HCT116 (cell line): ENCODE measurements at regions not wholly inside any gene's neighbourhood (a gene's known extent, or its start where the extent isn't known, plus 50 kb on each side); places are given as distances from the start of the nearest gene placed in this dataset.

Source experiments
- ATAC-seq: fragments of 200-7000 bp; cut with Tn5 transposase; 2 replicates; pipeline ENCODE4 v1.9.1; 2020; ENCODE audit warnings: mild to moderate bottlenecking, moderate library complexity
- BruUV-seq: library from RNA; stranded (reverse); fragments of 400-500 nt; replicated peaks from 2 replicates; lab custom pipeline; 2021; lab: Mats Ljungman, UMichigan
- CTCF ChIA-PET: fragments of 300-600 bp; sonication (Branson Sonifier 250); formaldehyde crosslinking; loops from one replicate; lab custom pipeline; 2021; ENCODE audit warnings: antibody characterized with exemption; lab: Charles Lee
- POLR2A ChIA-PET: fragments of 300-600, 350-600 bp; sonication (Branson Sonifier 250); formaldehyde crosslinking; loops from one replicate; lab custom pipeline; 2021; ENCODE audit warnings: antibody characterized with exemption; lab: Charles Lee
- RAD21 ChIA-PET, 2 experiments: fragments of 300-600 bp; sonication (Branson Sonifier 250); formaldehyde crosslinking; loops; one replicate each; lab custom pipeline; 2023; ENCODE audit warnings: low total read pairs in 2 of 2; ENCODE audit not compliant: uncharacterized antibody in 2 of 2, unreplicated experiment in 2 of 2, low non-redundant PET in 1 of 2; lab: Charles Lee
- DNase-seq: peaks from one replicate; pipeline ENCODE4 v3.0.0-alpha.2; 2010; ENCODE audit warnings: low read depth, low spot score
- H2AFZ ChIP-seq: fragments of 200-600 bp; shearing (Covaris generic), sonication (generic); 2 replicates; pipeline ENCODE4 v1.6.1; 2017; ENCODE audit warnings: low read depth, mixed run types, mixed read lengths, antibody characterized with exemption, low read length; ENCODE audit not compliant: poor library complexity, severe bottlenecking
- H3K27ac ChIP-seq: 2 replicates; pipeline ENCODE4 v1.5.1; 2012; ENCODE audit warnings: low read depth, low read length
- H3K27me3 ChIP-seq: fragments of 200-600 bp; sonication (generic); 2 replicates; pipeline ENCODE4 v1.6.1; 2016; ENCODE audit warnings: mixed run types, low read length, mixed read lengths; ENCODE audit not compliant: insufficient read depth
- H3K36me3 ChIP-seq, 2 experiments: fragments of 200-500 bp in 1 of 2; fragments of 200-600 bp in 1 of 2; sonication (Bioruptor generic) in 1 of 2; sonication (generic) in 1 of 2; 2 replicates each; pipeline versions ENCODE4 v1.5.1 to v1.6.1; 2014 to 2016; ENCODE audit warnings: low read length in 2 of 2, inconsistent platforms in 1 of 2, mixed read lengths in 1 of 2, mixed run types in 1 of 2; ENCODE audit not compliant: insufficient read depth in 2 of 2, control insufficient read depth in 1 of 2
- H3K4me1 ChIP-seq, 2 experiments: fragments of 200-600 bp in 1 of 2; sonication (generic) in 1 of 2; 2 replicates each; pipeline versions ENCODE4 v1.5.1 to v1.6.1; 2012 to 2017; ENCODE audit warnings: low read length in 2 of 2, inconsistent platforms in 1 of 2, mild to moderate bottlenecking in 1 of 2, mixed read lengths in 1 of 2, mixed run types in 1 of 2, moderate library complexity in 1 of 2; ENCODE audit not compliant: insufficient read depth in 2 of 2, control insufficient read depth in 1 of 2
- H3K4me2 ChIP-seq: fragments of 200-600 bp; sonication (generic); 2 replicates; pipeline ENCODE4 v1.6.1; 2017; ENCODE audit warnings: mixed run types, low read length, mixed read lengths
- H3K4me3 ChIP-seq, 2 experiments: fragments of 200-600 bp in 1 of 2; sonication (generic) in 1 of 2; replicated peaks in 1 of 2; 2 replicates each; pipeline ENCODE4 v1.5.1; 2011 to 2016; ENCODE audit warnings: low read length in 2 of 2, control low read depth in 1 of 2, low read depth in 1 of 2, mild to moderate bottlenecking in 1 of 2, mixed read lengths in 1 of 2, mixed run types in 1 of 2
- H3K79me2 ChIP-seq: fragments of 200-600 bp; sonication (generic); 2 replicates; pipeline ENCODE4 v1.6.1; 2017; ENCODE audit warnings: mild to moderate bottlenecking, mixed run types, low read length, moderate library complexity, mixed read lengths; ENCODE audit not compliant: insufficient read depth
- H3K9ac ChIP-seq: fragments of 200-600 bp; sonication (generic); 2 replicates; pipeline ENCODE4 v1.6.1; 2016; ENCODE audit warnings: low read length, mixed read lengths
- H3K9me2 ChIP-seq: fragments of 200-600 bp; sonication (generic), shearing (Covaris generic); 2 replicates; pipeline ENCODE4 v1.6.1; 2017; ENCODE audit warnings: mixed run types, mild to moderate bottlenecking, moderate library complexity; ENCODE audit not compliant: insufficient read depth
- H3K9me3 ChIP-seq, 2 experiments: fragments of 200-500 bp in 1 of 2; fragments of 200-600 bp in 1 of 2; sonication (Bioruptor generic) in 1 of 2; sonication (generic) in 1 of 2; 2 replicates each; pipeline ENCODE4 v1.6.1; 2014 to 2017; ENCODE audit warnings: low read length in 2 of 2, mixed read lengths in 2 of 2, inconsistent platforms in 1 of 2, low read depth in 1 of 2, mild to moderate bottlenecking in 1 of 2, mixed run types in 1 of 2, moderate library complexity in 1 of 2; ENCODE audit not compliant: control insufficient read depth in 1 of 2, insufficient read depth in 1 of 2
- H4K20me1 ChIP-seq: fragments of 200-600 bp; sonication (generic), shearing (Covaris generic); 2 replicates; pipeline ENCODE4 v1.6.1; 2017; ENCODE audit warnings: mixed run types, mild to moderate bottlenecking, moderate library complexity; ENCODE audit not compliant: insufficient read depth
- CTCF ChIP-seq, 3 experiments: fragments of 200-600 bp in 1 of 3; sonication (generic) in 1 of 3; IDR thresholded peaks in 2 of 3; conservative IDR thresholded peaks in 1 of 3; 2 replicates each; pipeline ENCODE4 v1.5.1; 2012 to 2017; ENCODE audit warnings: low read depth in 2 of 3, low read length in 2 of 3, antibody characterized with exemption in 1 of 3, borderline replicate concordance in 1 of 3, control low read depth in 1 of 3, mild to moderate bottlenecking in 1 of 3, mixed read lengths in 1 of 3, mixed run types in 1 of 3, moderate library complexity in 1 of 3; ENCODE audit not compliant: insufficient read depth in 1 of 3
- ELF1 ChIP-seq: IDR thresholded peaks from 2 replicates; pipeline ENCODE4 v1.6.1; 2012; ENCODE audit warnings: low read depth, borderline replicate concordance
- EZH2 ChIP-seq: fragments of 200-600 bp; sonication (generic); IDR thresholded peaks from 2 replicates; pipeline ENCODE4 v1.6.1; 2017; ENCODE audit warnings: antibody characterized with exemption, mixed run types
- POLR2AphosphoS5 ChIP-seq: IDR thresholded peaks from 2 replicates; pipeline ENCODE4 v1.6.1; 2011; ENCODE audit warnings: mild to moderate bottlenecking, low read depth, low read length, moderate library complexity
- RAD21 ChIP-seq: IDR thresholded peaks from 2 replicates; pipeline ENCODE4 v1.6.1; 2012; ENCODE audit warnings: low read depth, mild to moderate bottlenecking
- SIN3A ChIP-seq: IDR thresholded peaks from 2 replicates; pipeline ENCODE4 v1.6.1; 2012; ENCODE audit warnings: low read depth
- SRF ChIP-seq: IDR thresholded peaks from 2 replicates; pipeline ENCODE4 v1.6.1; 2012; ENCODE audit warnings: low read depth
- TCF7L2 ChIP-seq: IDR thresholded peaks from 2 replicates; pipeline ENCODE4 v1.7.0; 2011; ENCODE audit warnings: borderline replicate concordance, inconsistent platforms; ENCODE audit not compliant: insufficient read depth, insufficient read length; ENCODE audit errors: extremely low read depth
- YY1 ChIP-seq: IDR thresholded peaks from 2 replicates; pipeline ENCODE4 v1.6.1; 2011; ENCODE audit warnings: low read length, low read depth, moderate library complexity, mild to moderate bottlenecking; ENCODE audit not compliant: insufficient replicate concordance; ENCODE audit errors: extremely low read depth
- intact Hi-C: fragments of 100-400 bp; cut with micrococcal nuclease; formaldehyde crosslinking; loops from 2 replicates; pipeline ENCODE4 v1.10.0; 2022
- TF ChIP-seq, protein P1 (sequence below): IDR thresholded peaks from 2 replicates; pipeline ENCODE4 v1.6.1; 2012; ENCODE audit warnings: low read depth

DNA sequence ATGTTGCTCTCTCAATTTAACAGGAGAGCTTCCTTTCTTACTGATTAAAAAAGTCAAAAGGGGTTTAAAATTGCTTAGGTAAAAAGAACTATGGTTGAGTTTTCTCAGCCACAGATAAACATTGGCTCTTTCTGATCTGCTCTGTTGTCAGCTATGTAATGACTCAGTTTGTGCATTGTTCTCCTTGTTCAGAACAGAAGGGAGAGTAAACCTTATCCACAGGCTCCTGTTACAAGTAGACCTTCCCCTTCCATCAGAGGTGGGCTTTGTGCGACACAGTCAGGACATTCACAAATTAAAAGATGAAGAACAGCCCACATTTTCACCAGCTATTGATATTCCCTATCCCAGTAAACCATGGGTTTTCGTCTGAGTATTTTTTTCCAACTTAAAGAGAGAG is 236.3 kb upstream of the SEMA6A start (continued):
- TF ChIP-seq CTCF (IDR thresholded peaks at IDR 0.05 in 2 of 3, conservative IDR thresholded peaks at IDR 0.05 in 1 of 3; ENCODE audit: borderline replicate concordance in 1 of 3, insufficient read depth in 1 of 3, low read depth in 2 of 3, low read length in 2 of 3), result no peak
- TF ChIP-seq SRF, result no peak

DNA sequence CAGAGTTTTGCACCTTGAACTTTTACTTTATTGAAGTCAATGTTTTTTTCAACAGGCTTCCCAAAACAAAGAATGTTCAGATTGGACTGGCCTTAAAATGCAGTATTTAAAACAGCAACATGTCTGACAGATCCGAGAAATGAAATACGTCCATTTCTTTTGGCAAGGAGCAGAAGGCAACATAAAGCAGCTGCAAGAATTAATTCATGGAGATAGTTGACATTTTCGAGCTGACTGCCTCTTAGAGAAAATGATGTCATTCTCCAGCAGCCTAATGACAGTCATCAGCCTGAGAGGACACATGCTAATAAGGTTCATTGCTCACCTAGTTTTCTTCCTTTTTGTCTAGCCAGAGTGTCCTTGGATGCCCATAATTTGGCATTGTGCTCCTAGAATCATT is 232.2 kb upstream of the SEMA6A start:
- ChIA-PET POLR2A (no interaction called here), CTCF (no interaction called here), RAD21 (no interaction called here)
- H3K27me3 ChIP-seq, result no peaks in the 10 kb centered on the region
- H4K20me1 ChIP-seq, result no peaks in the 10 kb centered on the region
- H2AFZ ChIP-seq, result no peak overlapping the region
- H3K4me1 ChIP-seq, result no peaks in the 10 kb centered on the region
- H3K9me2 ChIP-seq, result no peaks in the 10 kb centered on the region
- ATAC-seq (no peak), DNase-seq (no peak)
- no peaks in the 10 kb centered on the region for H3K36me3 ChIP-seq
- no peak overlapping the region for H3K9ac ChIP-seq
- no peak overlapping the region for H3K27ac ChIP-seq
- H3K79me2 ChIP-seq, result no peaks in the 10 kb centered on the region
- TF ChIP-seq EZH2, result no peak
- TF ChIP-seq, protein P1, sequence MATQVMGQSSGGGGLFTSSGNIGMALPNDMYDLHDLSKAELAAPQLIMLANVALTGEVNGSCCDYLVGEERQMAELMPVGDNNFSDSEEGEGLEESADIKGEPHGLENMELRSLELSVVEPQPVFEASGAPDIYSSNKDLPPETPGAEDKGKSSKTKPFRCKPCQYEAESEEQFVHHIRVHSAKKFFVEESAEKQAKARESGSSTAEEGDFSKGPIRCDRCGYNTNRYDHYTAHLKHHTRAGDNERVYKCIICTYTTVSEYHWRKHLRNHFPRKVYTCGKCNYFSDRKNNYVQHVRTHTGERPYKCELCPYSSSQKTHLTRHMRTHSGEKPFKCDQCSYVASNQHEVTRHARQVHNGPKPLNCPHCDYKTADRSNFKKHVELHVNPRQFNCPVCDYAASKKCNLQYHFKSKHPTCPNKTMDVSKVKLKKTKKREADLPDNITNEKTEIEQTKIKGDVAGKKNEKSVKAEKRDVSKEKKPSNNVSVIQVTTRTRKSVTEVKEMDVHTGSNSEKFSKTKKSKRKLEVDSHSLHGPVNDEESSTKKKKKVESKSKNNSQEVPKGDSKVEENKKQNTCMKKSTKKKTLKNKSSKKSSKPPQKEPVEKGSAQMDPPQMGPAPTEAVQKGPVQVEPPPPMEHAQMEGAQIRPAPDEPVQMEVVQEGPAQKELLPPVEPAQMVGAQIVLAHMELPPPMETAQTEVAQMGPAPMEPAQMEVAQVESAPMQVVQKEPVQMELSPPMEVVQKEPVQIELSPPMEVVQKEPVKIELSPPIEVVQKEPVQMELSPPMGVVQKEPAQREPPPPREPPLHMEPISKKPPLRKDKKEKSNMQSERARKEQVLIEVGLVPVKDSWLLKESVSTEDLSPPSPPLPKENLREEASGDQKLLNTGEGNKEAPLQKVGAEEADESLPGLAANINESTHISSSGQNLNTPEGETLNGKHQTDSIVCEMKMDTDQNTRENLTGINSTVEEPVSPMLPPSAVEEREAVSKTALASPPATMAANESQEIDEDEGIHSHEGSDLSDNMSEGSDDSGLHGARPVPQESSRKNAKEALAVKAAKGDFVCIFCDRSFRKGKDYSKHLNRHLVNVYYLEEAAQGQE, result no peak
- no peak for TF ChIP-seq RAD21
- no peak for TF ChIP-seq YY1
- no peak for TF ChIP-seq TCF7L2
- no peak for TF ChIP-seq ELF1
- no peak for TF ChIP-seq SIN3A
- TF ChIP-seq POLR2AphosphoS5, result no peak
- no TSS peak for BruUV-seq
- H3K4me3 ChIP-seq, result no peak overlapping the region
- H3K4me2 ChIP-seq, result no peak overlapping the region
- intact Hi-C loops, result no loop called here
- no peaks in the 10 kb centered on the region for H3K9me3 ChIP-seq
